ENCODE measurements at regions not wholly inside any gene's neighbourhood (a gene's known extent, or its start where the extent isn't known, plus 50 kb on each side); places are given as distances from the start of the nearest gene placed in this dataset.
A peak's percentile ranks its signal among the peaks of the same experiment; 100 is the strongest.
"Not testable (repeated sequence)": the region's sequence is repeated elsewhere in the genome, so short reads cannot be mapped to it uniquely, and the experiment has no call there.

DNA sequence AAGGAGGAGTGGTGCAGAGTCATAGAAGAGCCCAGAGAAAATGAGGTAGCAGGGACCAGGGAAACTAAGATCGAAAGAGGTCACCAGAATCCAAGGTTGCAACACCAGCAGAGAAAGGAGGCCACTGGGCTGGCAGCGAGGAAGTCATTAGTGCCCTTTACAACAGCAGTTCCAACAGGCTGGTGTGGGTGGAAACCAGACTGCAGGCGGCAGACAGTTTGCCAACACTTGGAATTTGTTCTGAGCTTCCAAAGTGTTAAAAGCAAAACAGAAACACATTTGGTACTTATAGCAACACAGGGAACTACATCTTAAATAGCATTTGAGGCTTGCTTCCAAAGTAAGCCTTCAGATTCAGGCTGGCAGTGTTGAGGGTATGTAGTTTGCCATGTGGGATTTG, 95.2 kb upstream of the PWP1 start:
- no peak for DNase-seq (ENCODE audit: low read depth)

DNA sequence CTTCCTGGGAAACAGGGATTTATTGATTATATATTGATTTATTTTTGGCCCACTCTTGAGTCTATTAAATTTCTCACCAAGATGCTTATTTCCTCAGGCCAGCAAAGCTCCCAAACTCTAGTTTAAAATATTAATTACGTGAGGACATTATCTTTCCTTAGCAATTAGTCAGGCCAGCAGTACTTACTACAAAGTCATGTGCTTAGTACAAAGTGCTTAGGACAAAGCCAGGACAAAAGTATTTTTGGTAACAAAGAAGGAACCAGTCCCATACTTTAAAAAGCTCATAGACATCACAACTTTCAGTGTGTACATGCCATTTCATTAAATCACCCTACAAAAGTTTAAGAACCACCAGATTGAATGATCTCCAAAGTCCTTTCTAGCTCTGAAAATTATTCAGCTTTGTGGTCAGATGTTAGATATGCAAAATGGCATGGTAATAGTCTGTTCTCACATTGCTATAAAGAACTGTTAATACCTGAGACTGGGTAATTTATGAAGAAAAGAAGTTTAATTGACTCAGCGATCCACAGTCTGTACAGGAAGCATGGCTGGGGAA, 94.7 kb upstream of the PWP1 start:
- no peak for DNase-seq (ENCODE audit: low read depth)

DNA sequence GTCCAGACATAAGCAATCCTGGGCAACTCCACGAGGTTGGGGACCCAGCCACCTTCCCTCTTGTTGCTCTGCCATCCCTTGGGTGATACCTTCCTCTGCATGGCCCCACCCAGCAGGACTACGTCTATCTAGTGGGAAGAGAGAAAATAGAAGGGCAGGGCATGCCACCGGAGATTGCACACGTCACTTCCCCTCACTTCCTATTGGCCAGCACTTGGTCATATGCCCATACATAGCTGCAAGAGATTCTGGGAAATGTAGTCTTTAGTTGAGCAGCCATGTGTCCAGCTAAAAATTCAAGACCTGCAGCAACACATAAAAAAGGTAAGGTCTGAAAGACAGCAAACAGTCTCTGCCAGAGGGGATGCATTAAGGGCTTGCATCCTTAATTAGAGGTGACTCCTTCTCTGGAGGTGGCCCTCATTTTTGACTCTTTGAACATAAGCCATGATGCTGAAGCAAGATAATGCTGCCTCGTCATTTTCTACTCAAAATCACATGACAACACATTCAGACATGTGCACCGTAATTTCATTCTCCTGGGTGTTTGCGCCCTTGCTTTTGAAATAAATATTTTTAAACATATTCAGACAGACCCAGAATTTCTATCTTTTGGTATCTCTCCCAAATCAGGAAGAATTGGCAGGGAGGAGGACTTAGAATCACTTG, 91.8 kb upstream of the PWP1 start:
- DNase-seq (ENCODE audit: low read depth), result no peak

DNA sequence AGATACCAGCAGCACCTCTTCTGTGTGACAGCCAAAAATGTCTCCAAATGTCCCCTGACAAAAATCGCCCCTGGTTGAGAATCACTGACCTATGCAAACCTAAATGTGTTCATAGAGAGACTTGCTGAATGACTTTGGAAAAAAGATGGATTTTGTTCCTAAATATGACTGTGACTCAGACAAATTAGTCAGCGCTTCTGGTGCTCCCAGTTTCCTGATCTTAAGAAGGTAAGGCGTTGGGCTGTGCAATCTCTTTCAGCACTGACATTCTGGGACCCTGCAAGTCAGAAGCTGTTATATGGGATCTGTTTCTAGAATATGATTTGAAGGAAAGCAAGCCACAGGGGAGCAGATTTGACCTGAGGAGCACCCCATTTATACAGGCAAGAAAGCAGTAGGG, 90.6 kb upstream of the PWP1 start:
- peak; percentile 33 for DNase-seq (ENCODE audit: low read depth)

DNA sequence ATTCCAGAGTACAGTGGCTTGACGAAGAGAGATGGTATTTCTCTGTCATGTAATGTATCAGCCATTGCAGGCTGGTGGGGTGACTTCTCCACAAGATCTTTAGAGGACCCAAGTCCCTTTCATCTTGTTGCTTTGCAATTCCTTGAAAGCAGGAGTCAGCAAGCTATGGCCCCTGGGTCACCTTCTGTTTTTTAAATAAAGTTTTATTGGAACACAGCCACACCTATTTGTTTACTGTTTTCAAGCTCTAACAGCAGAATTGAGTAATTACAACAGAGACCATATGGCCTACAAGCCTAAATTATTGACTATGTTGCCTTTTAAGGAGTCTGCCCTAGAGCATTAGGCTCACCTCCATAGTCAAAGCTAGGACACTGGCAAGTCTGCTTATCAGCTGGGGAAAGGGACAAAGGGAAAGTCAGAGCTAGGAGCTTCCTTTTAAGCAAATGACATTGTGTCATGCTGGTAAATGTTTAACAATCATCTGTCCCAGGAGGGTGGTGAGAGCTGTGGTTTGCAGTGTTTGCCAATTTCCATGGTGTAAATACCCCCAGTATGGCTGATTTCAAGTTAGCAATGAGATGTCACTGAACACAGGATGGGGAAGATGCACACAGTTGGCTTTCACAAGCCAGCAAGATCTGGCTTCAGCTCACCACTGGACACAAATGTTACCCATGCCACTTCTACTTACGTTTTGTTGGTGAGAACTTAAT, 87.7 kb upstream of the PWP1 start:
- DNase-seq (ENCODE audit: low read depth), result peak; percentile 26

DNA sequence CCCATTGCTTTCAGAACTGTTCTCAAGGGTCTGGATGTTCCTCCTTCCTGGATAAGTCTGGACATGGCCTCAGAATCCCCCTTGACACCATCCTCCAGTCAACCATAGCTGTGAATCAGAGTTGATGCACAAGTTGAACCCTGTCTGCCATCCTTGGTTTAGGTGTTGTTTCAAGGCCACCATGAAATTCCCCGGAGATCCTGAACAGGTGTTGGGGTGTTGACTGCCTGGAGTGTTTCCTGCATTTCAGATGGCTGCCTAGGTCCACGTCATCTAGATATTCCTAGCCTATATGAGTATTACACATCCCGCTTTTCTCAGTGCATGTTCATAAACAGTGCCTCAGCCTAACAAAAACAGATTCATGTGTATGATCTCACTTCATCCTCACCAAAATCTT, 86.7 kb upstream of the PWP1 start:
- DNase-seq (ENCODE audit: low read depth), result no peak

DNA sequence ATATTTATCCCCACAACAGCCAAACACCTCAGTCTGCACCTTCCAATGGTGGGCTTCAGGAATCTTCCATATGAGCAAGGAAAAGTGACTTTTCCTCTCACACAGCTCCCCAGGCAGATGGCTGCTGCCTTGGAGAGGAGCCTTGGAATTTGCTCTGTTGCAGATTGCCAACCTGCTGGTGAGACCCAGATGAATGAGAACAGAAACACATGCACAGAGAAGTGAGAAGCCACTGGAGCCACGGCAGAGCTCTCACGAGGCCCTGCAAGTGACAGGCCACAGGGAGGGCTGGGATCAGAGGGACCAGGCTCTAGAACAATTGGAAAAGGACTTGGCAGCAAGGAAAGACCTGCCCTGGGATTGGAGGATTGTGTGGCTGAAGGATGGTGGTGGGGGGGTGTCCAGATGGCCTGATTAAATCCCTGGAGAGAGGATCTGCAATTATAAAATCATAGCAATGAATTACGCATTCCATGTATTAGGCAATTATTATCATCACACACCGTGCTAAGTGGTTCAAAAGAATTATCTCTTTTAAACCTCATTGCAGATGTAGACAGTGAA, 84.9 kb upstream of the PWP1 start:
- no peak for DNase-seq (ENCODE audit: low read depth)

DNA sequence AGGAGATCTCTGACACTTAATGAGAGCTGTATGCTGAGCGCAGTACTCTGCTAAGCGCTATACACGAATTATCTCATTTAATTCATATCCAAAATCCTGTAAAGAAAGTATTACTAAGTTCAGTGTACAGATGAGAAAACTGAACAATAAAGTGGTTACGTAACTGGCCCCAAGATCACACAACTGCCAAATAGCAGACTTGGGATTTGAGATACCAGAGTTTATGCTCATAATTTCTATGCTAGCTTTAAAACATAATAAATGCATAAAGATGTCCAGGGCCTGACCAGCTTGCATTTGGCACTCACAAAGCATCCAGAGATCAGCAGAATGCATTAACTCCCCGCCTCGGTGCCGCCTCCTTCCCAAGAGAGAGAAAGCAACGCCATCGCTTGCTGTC, 83.2 kb upstream of the PWP1 start:
- no peak for DNase-seq (ENCODE audit: low read depth)

DNA sequence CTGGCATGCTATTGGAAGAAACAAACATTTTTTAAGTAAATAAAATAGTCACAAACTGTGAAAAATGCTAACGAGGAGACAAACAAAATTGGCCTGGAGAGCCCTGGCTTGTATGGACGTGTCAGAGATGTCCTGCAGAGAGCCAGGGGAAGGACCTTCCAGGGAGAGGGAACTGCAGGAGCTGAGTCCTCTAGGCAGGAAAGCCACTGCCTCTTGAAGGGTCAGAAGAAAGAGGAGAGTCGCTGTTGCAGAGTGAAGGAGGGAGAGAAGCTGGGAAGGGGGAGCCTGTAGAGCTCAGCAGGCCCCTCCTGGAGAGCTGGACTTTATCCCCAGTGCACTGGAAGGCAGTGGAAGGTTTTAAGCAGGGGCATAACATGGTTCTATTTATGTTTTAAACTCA, 80.3 kb upstream of the PWP1 start:
- no peak for DNase-seq (ENCODE audit: low read depth)

DNA sequence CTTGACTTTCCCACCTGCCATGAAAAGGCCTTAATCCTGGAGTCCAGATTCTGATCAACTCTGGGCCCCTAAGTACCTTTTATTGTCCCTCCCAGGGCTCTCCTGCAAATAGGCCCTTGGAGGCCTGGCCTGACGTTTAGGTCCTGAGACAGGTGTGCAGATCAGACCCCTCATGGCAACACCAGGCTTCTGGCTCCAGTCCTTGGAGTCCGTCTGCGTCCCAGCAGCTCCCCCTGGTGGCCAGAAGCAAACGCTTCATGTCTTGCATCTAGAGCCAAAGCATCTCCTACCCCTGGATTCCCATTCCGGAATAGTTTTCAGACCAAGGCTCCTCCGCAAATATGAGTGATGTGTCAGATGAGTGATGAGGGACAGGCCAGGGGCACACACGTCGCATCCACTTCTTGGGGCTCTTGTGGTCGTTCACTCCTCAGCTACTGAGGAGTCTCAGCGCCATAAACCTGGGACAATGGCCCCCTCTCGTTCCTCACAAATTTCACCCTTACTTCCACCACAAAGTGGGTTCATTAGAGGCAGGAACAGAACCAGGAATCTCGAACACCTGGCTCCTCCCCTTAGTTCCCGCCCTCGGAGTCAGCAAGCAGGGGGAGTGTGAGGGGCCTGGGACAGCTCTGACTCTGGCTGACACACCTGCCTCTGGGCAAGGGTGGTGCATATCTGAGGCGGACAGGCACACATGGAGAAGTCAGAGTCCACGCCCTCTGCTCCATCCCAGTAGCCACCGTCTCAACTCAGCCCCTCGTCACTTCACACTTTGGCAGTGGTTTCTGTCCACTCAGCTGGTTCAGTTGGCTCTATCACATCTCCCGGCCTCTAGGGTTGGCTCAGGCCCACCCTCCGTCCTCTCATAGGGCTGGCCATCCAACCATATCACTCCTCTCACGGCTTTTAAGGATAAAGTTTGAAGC, 77.9 kb upstream of the PWP1 start:
- peak; percentile 60 for DNase-seq (ENCODE audit: low read depth)

DNA sequence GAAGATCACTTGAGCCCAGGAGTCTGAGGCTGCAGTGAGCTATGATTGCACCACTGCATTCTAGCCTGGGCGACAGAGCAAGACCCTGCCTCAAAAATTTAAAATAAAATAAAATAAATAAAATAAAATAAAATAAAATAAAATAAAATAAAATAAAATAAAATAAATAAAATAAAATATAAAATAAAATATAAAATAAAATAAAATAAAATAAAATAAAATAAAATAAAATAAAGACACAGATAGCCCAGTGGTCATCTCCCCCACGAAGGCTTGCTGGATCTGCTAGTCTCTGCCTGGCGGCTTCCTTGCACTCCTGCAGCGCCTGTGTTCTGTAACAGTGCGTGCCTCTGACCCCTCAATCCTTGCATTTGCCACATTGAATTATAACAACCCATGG, 76.8 kb upstream of the PWP1 start:
- DNase-seq (ENCODE audit: low read depth), result not testable (repeated sequence)

DNA sequence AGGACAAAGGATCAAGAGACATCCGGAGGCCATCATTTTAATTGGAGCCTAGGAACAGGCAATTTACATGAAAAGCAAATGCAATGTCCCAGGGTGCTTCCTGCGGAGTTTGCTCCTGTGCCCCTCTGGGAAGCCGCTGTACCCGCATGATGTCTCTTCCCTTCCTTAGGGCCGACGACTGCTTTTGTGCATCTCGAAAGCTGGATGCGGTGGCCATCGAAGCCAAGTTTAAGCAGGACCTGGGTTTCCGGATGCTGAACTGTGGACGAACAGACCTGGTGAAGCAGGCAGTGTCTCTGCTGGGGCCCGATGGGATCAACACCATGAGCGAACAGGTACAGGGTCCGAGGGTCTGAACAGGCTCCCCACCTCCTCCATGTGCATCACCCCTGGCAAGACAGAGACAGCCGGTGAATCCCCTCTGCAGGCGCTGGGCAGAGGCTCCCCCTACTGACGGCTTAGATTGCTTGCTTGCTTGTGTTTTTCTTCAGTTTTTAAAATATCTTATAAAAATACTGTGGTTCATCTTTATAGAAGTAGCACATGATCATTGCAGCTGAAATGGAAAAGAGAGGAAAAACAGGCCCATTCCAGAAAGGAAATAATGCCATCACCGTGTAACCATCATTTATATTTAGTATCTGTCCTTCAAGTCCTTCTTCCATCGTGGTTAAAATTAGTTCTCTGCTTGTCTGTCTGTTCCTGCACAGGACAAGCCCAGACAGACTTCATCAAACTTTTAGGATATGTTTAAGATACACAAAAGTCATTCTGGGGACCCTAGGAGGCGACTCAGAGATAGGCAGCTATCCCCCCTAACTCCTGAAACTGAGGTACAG, 75.4 kb upstream of the PWP1 start:
- DNase-seq (ENCODE audit: low read depth), result peak; percentile 26

DNA sequence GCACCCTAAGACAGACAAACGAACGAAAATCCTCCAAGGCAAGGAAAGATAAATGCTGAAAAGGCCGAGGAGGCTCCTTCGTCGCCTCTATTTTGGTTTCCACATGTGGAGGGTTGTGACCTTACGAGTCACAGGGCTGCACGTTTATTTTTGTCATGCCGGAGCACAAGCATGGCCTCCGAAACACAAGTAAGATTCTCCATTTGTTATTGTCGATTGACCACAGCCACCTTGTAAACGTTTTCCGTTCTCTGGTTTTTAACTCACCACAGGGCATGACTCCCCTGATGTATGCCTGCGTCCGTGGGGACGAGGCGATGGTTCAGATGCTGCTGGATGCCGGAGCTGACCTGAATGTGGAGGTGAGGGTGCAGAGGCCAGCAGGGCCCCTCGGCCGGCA, 73.1 kb upstream of the PWP1 start:
- no peak for DNase-seq (ENCODE audit: low read depth)

DNA sequence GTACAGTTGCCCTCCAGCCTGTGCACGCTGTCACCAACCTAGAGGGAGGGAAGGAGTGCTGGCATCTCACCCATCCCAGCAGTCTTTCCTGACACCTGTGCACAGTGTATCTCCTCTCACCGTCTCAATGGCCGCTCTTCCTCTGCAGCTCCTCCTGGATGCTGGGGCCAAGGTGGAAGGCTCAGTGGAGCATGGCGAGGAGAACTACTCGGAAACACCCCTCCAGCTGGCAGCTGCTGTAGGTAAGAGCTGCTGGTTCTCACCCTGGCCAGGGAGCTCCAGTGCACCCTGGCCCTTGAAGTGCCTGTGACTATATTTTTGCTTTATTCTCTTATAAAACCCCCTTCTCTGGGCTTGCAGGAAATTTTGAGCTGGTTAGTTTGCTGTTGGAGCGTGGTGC, 68.7 kb upstream of the PWP1 start:
- no peak for DNase-seq (ENCODE audit: low read depth)

DNA sequence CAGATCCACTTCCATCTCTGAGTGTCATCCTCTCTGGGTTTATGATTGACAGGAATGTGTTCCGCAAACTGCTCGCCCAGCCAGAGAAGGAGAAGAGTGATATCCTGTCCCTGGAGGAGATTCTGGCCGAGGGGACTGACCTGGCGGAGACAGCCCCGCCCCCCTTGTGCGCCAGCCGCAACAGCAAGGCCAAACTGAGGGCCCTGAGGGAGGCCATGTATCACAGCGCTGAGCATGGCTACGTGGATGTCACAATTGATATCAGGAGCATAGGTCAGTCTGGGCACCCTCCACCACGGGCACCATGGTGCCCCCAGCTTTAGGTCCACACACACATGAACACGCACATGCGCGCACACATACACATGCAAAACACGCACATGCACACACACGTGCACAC, 67.5 kb upstream of the PWP1 start:
- no peak for DNase-seq (ENCODE audit: low read depth)

DNA sequence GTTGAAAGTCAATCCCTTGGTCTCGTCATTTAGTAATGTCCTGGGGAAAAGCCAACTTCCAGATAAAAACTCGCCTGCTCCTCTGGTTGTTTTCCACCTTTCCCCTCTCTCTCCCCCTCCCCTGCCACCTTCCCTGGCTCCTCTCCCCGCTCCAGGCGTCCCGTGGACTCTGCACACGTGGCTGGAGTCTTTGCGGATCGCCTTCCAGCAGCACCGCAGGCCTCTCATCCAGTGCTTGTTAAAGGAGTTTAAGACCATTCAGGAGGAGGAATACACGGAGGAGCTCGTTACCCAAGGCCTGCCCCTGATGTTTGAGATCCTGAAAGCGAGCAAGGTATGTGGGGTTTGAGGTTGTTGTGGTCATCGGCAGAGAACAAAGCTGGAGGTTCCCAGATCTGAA, 65.8 kb upstream of the PWP1 start:
- DNase-seq (ENCODE audit: low read depth), result no peak

DNA sequence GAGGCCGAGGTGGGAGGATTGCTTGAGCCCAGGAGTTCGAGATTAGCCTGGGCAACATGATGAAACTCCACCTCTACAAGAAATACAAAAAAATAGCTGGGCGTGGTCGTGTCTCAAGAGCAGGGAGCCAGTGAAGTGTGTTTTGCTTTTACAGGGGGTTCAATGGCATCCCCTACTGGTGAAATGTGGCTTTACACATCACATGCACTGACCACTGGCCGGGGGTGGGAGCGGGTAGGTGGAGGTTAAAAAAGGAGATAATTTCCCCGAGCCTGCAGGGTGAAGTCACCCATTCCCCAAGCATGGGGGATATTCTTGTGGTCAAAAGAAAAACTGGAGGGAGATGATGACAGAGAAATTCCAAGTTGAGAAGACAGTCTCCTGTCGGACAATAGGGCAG, 63.6 kb upstream of the PWP1 start:
- DNase-seq (ENCODE audit: low read depth), result peak; percentile 20

DNA sequence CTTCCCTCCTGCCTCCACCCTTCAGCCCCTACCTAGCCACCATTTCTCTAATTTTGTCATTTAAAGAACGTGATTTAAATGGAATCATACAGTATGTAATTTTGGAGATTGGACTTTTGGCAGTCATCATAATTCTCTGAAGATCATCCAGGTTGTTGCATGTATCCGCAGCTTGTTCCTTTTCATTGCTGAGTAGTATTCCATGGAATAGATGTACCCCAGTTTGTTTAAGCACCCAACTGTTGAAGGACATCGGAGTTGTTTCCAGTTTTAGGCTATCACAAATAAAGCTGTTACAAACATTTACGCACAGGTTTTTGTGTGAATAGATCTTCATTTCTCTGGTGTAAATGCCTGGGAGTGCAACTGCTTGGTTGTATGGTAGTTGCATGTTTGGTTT, 61.1 kb upstream of the PWP1 start:
- DNase-seq (ENCODE audit: low read depth), result no peak

DNA sequence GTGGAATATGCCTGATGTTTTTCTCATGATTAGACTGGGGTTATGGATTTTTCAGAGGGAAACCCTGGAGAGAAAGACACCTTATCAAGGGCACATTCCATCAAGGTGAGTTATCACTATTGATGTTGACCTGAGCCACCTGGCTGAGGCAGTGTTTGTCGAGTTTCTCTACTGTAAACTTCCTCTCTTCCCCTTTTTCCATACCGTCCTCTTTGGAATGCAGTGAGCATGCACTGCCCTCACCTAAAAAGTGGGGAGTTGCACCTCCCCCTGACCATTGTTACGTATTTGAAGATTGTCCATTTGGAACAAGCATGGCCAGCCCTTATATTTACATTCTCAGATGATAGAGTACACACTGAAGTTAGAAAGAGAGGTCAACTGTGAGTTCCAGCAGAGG, 53.9 kb upstream of the PWP1 start:
- DNase-seq (ENCODE audit: low read depth), result no peak

DNA sequence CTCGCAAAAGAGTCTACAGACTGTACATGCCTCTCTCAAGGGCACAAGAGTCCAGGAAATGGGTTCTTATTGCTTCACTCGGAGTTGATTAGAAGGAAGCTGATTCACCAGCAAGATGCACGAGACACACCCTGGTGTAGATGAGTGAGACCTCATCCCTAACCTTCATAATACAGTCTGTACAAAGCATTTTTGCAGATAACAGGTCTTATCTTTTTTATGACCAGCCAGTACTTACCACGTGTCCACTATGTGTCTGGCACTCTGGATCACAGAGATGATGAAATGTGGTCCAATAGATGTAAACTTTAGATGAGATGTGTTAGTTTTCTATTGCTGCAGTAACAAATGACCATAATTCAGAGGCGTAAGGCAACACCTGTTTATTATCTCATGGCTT, 53.4 kb upstream of the PWP1 start:
- no peak for DNase-seq (ENCODE audit: low read depth)

DNA sequence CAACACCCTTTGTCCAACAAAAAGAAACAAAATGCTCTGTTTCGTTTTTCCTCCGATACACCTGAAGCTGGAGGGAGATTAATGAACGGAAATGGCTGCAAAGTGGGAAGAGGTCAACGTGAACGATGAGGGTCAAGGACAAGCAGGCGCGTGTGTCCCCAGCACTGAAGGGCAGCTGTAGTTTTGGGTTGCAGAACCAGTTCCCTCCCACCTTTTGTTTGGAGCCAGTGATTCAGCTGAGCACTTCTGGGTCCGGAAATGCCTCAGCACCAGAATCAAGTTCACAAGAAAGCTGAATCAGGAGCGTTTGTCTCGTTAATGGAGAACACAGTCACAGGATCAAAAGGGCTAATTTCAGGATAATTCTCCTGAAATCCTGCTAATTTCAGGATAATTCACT, 51.1 kb upstream of the PWP1 start:
- DNase-seq (ENCODE audit: low read depth), result peak; percentile 16
